GM12878 (cell line): ENCODE measurements at regions not wholly inside any gene's neighbourhood (a gene's known extent, or its start where the extent isn't known, plus 50 kb on each side); places are given as distances from the start of the nearest gene placed in this dataset.

Experiments used
- ATAC-seq: fragments of 200-7000 bp; cut with Tn5 transposase; 3 replicates; pipeline ENCODE4 v1.9.1; 2020; ENCODE audit warnings: mild to moderate bottlenecking, moderate library complexity
- BruUV-seq: library from RNA; stranded (reverse); fragments of 400-500 nt; replicated peaks from 2 replicates; lab custom pipeline; 2021; lab: Mats Ljungman, UMichigan
- CTCF ChIA-PET: fragments of 300-600 bp; sonication (Branson Sonifier 250); formaldehyde crosslinking; extraction: SDS; loops from one replicate; lab custom pipeline; 2021; ENCODE audit warnings: inconsistent platforms; lab: Yijun Ruan, JAX
- POLR2A ChIA-PET: fragments of 350-600 bp; formaldehyde crosslinking; extraction: SDS; loops from one replicate; lab custom pipeline; 2021; ENCODE audit warnings: inconsistent platforms; lab: Charles Lee
- RAD21 ChIA-PET: fragments of 300-600 bp; sonication (Branson Sonifier 250); formaldehyde crosslinking; loops from one replicate; lab custom pipeline; 2023; ENCODE audit warnings: antibody characterized with exemption; ENCODE audit not compliant: unreplicated experiment; lab: Charles Lee
- SMC1A ChIA-PET: fragments of 300-600 bp; sonication (Branson Sonifier 250); formaldehyde crosslinking; loops from one replicate; lab custom pipeline; 2023; ENCODE audit not compliant: unreplicated experiment, uncharacterized antibody; lab: Charles Lee
- DNase-seq: peaks from one replicate; pipeline ENCODE4 v3.0.0-alpha.2; 2011; ENCODE audit warnings: low read depth, low spot score
- FAIRE-seq: peaks from 3 replicates; lab custom pipeline; 2011; peaks lifted over from hg19 to GRCh38; lab: Jason Lieb, UNC
- H2AFZ ChIP-seq: 2 replicates; pipeline ENCODE4 v1.6.0; 2011; ENCODE audit warnings: low read depth, low read length, control low read depth; ENCODE audit not compliant: control insufficient read depth
- H3K27ac ChIP-seq: 2 replicates; pipeline ENCODE4 v1.5.1; 2011; ENCODE audit warnings: control low read depth; ENCODE audit not compliant: control insufficient read depth, insufficient read depth
- H3K27me3 ChIP-seq, 2 experiments: replicated peaks in 1 of 2; 2 replicates each; pipeline versions ENCODE4 v1.6.0 to v1.6.1; 2011; ENCODE audit warnings: low read length in 1 of 2; ENCODE audit not compliant: control insufficient read depth in 2 of 2, insufficient read depth in 2 of 2
- H3K36me3 ChIP-seq, 2 experiments: 2 replicates each; pipeline ENCODE4 v1.5.1; 2011; ENCODE audit warnings: low read length in 1 of 2; ENCODE audit not compliant: control insufficient read depth in 2 of 2, insufficient read depth in 2 of 2
- H3K4me1 ChIP-seq: 2 replicates; pipeline ENCODE4 v1.6.1; 2011; ENCODE audit warnings: mild to moderate bottlenecking, low read length, moderate library complexity, mixed read lengths; ENCODE audit not compliant: control insufficient read depth, insufficient read depth
- H3K4me2 ChIP-seq: 2 replicates; pipeline ENCODE4 v1.6.0; 2011; ENCODE audit warnings: control low read depth; ENCODE audit not compliant: control insufficient read depth, insufficient read depth
- H3K4me3 ChIP-seq: fragments of 200-600 bp; sonication (generic); 2 replicates; pipeline ENCODE4 v1.5.1; 2016
- H3K79me2 ChIP-seq: 2 replicates; pipeline ENCODE4 v1.6.0; 2011; ENCODE audit warnings: low read length; ENCODE audit not compliant: control insufficient read depth, insufficient read depth
- H3K9ac ChIP-seq: 2 replicates; pipeline ENCODE4 v1.8.0; 2011; ENCODE audit warnings: low read length, control low read depth, mixed read lengths; ENCODE audit not compliant: control insufficient read depth, insufficient read depth
- H3K9me3 ChIP-seq: replicated peaks from 3 replicates; pipeline ENCODE4 v1.5.1; 2011; ENCODE audit warnings: mild to moderate bottlenecking, low read length; ENCODE audit not compliant: control insufficient read depth, insufficient read depth
- H4K20me1 ChIP-seq: 2 replicates; pipeline ENCODE4 v1.6.0; 2011; ENCODE audit not compliant: control insufficient read depth, insufficient read depth
- HDAC6 ChIP-seq: fragments of 200-600 bp; sonication (generic); IDR thresholded peaks from one replicate; pipeline ENCODE4 v1.8.0; 2017; ENCODE audit warnings: antibody characterized with exemption; ENCODE audit not compliant: unreplicated experiment
- MEF2A ChIP-seq: IDR thresholded peaks from 2 replicates; pipeline ENCODE4 v1.6.1; 2011; ENCODE audit warnings: low read depth, mild to moderate bottlenecking, low read length, moderate library complexity; ENCODE audit not compliant: insufficient read depth
- RBBP5 ChIP-seq: fragments of 200-600 bp; sonication (generic); conservative IDR thresholded peaks from 2 replicates; pipeline ENCODE4 v1.6.1; 2016
- USF2 ChIP-seq: IDR thresholded peaks from 2 replicates; pipeline ENCODE4 v1.6.1; 2011; ENCODE audit warnings: low read depth, low read length, improper control_type of control experiment, borderline replicate concordance
- WGBS: methylation state at CpG from one replicate; pipeline ENCODE4 v1.1.6; 2016; ENCODE audit warnings: low lambda C conversion rate; ENCODE audit not compliant: insufficient replicate concordance, insufficient coverage; ENCODE audit errors: missing lambda C conversion rate; 5-methylcytosine and 5-hydroxymethylcytosine counted together
- in situ Hi-C: fragments of 300-500 bp; cut with MboI; formaldehyde crosslinking; loops from 9 replicates; pipeline ENCODE4 v1.14.3; 2018; ENCODE audit warnings: mixed read lengths
- intact Hi-C: fragments of 100-400 bp; cut with micrococcal nuclease; formaldehyde crosslinking; loops from one replicate; pipeline ENCODE4 v1.14.2; 2022; ENCODE audit not compliant: unreplicated experiment
- TF ChIP-seq, protein P1 (sequence below): fragments of 450-650 bp; conservative IDR thresholded peaks from 2 replicates; pipeline ENCODE4 v1.6.1; 2017; ENCODE audit warnings: mild to moderate bottlenecking, moderate library complexity

DNA sequence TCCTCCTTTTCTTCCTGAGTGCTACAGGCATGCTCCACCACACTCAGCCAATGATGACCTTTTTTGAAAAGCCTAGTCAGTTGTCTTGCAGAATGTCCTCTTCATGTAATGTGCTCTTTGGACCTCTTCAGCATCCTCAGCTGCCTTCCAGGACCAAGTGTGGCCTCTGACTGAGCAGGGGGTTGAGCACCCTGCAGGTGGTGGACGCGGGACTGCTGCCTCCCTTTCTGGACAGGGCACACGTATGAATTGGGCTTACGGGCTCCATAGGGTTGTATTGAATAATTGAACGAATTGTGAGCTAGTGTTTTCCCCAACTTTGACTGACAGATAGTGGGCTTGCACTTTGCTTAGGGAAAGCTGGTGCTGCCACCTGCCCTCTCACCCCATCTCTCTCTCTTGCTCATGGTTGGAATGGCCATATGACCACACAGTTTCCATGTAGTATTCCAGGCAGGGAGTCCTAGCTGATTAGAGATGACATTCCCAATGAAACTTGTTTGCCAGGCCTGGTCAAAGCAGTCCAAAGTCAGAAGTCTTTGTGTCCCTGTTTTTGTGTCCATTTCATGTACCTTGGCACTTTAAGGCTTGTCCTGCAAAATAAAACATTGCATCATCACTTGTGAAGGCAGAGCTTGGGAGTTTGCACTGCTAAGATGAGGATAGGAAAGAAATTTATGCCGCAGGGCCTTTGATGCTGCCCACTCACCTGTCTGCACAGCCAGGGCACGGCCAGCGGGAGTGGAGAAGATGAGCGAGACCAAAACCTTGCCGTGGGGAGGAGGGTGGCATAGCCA is 76.3 kb upstream of the NPAS1 start (continued):
- TF ChIP-seq USF2 (no peak), RBBP5 (no peak), MEF2A (no peak)
- TF ChIP-seq, protein P1, sequence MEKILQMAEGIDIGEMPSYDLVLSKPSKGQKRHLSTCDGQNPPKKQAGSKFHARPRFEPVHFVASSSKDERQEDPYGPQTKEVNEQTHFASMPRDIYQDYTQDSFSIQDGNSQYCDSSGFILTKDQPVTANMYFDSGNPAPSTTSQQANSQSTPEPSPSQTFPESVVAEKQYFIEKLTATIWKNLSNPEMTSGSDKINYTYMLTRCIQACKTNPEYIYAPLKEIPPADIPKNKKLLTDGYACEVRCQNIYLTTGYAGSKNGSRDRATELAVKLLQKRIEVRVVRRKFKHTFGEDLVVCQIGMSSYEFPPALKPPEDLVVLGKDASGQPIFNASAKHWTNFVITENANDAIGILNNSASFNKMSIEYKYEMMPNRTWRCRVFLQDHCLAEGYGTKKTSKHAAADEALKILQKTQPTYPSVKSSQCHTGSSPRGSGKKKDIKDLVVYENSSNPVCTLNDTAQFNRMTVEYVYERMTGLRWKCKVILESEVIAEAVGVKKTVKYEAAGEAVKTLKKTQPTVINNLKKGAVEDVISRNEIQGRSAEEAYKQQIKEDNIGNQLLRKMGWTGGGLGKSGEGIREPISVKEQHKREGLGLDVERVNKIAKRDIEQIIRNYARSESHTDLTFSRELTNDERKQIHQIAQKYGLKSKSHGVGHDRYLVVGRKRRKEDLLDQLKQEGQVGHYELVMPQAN, result no peak

- H3K4me2 ChIP-seq, result no peak overlapping the region
- no peaks in the 10 kb centered on the region for H3K27me3 ChIP-seq
- no peak overlapping the region for H3K4me3 ChIP-seq
- in situ Hi-C loops, result no loop called here
- H3K36me3 ChIP-seq, result peaks cover 4 to 9% of the 10 kb centered on the region in 2 experiments
- H4K20me1 ChIP-seq, result no peaks in the 10 kb centered on the region
- TF ChIP-seq HDAC6, result no peak
- TF ChIP-seq, all 136 proteins: peak for 0
- SMC1A ChIA-PET, result interaction anchor here (1.0 to 3.2 kb wide), 3 partner anchors 10 to 69 kb away, joined by 3 to 21 read pairs (median 3); no protein-coding TSS in a partner anchor
- CTCF ChIA-PET, result interaction anchor here (0.8 to 1.7 kb wide), 5 partner anchors 10 to 104 kb away, joined by 4 to 5 read pairs (median 4); no protein-coding TSS in a partner anchor
- no peak for FAIRE-seq
- intact Hi-C loops, result no loop called here
- RAD21 ChIA-PET, result interaction anchor here (0.6 to 2.1 kb wide), 3 partner anchors 11 to 82 kb away, joined by 3 to 6 read pairs (median 5); no protein-coding TSS in a partner anchor
- no peaks in the 10 kb centered on the region for H3K9me3 ChIP-seq
- WGBS, result 74% methylated on average over 5 of the region's 5 CpGs
- H3K4me1 ChIP-seq, result no peaks in the 10 kb centered on the region
- no peak overlapping the region for H3K27ac ChIP-seq
- POLR2A ChIA-PET, result interaction anchor here (0.8 to 1.0 kb wide), 2 partner anchors 12 to 54 kb away, joined by 3 to 7 read pairs; no protein-coding TSS in a partner anchor
- no peak for ATAC-seq
- H2AFZ ChIP-seq, result no peak overlapping the region
- no TSS peak for BruUV-seq
- no peak overlapping the region for H3K9ac ChIP-seq
- H3K79me2 ChIP-seq, result no peaks in the 10 kb centered on the region
- no peak for DNase-seq
Observed at GRCh38 chr19:46944123-46944748, 75.4 kb upstream of the NPAS1 start.
